Prostate gland (tissue), 2 donors: ENCODE measurements at regions not wholly inside any gene's neighbourhood (a gene's known extent, or its start where the extent isn't known, plus 50 kb on each side); places are given as distances from the start of the nearest gene placed in this dataset.

Experiments used
- DNase-seq: peaks from one replicate; pipeline ENCODE4 v3.0.0-alpha.2; 2019; ENCODE audit warnings: low spot score
- H3K27ac ChIP-seq, 2 donors: fragments of 200-600 bp; sonication (generic); 2 replicates each; pipeline ENCODE4 v1.5.1; 2017 to 2019
- H3K27me3 ChIP-seq: fragments of 200-600 bp; sonication (generic); replicated peaks from 2 replicates; pipeline ENCODE4 v1.5.1; 2019; ENCODE audit not compliant: insufficient read depth
- H3K36me3 ChIP-seq, 2 donors: fragments of 200-600 bp; sonication (generic); 1 replicate in 1 of 2; 2 replicates in 1 of 2; pipeline versions ENCODE4 v1.5.1 to v1.8.1; 2017 to 2019
- H3K4me1 ChIP-seq: fragments of 200-600 bp; sonication (generic); replicated peaks from 2 replicates; pipeline ENCODE4 v1.5.1; 2019
- H3K4me3 ChIP-seq, 2 donors: fragments of 200-600 bp; sonication (generic); 2 replicates each; pipeline ENCODE4 v1.5.1; 2017 to 2019
- H3K9me3 ChIP-seq: fragments of 200-600 bp; sonication (generic); 2 replicates; pipeline ENCODE4 v1.5.1; 2017
- CTCF ChIP-seq, 4 experiments: fragments of 200-600 bp in 2 of 4; fragments of 450-650 bp in 2 of 4; sonication (generic) in 2 of 4; IDR thresholded peaks; 1 replicate in 3 of 4; 2 replicates in 1 of 4; pipeline ENCODE4 v1.5.1; 2016 to 2019; ENCODE audit warnings: antibody characterized with exemption in 4 of 4, mild to moderate bottlenecking in 2 of 4, moderate library complexity in 2 of 4
- POLR2A ChIP-seq: fragments of 450-650 bp; IDR thresholded peaks from one replicate; pipeline ENCODE4 v1.6.1; 2016; ENCODE audit warnings: antibody characterized with exemption, mild to moderate bottlenecking
- POLR2AphosphoS5 ChIP-seq: sonication (generic); formaldehyde crosslinking; IDR thresholded peaks from one replicate; pipeline ENCODE4 v1.6.1; 2017; ENCODE audit warnings: antibody characterized with exemption
- WGBS: methylation state at CpG from one replicate; pipeline ENCODE4 v1.1.5; 2018; 5-methylcytosine and 5-hydroxymethylcytosine counted together
- intact Hi-C: fragments of 100-400 bp; cut with DNase I; formaldehyde crosslinking; loops from one replicate; pipeline ENCODE4 v1.14.2; 2022

- intact Hi-C loops = no loop called here
- no peak for TF ChIP-seq POLR2AphosphoS5
- no peak for TF ChIP-seq CTCF (IDR thresholded peaks at IDR 0.05)
- TF ChIP-seq POLR2A = no peak
- H3K27me3 ChIP-seq = no peaks in the 10 kb centered on the region
Observed at GRCh38 chr14:41498959-41499358, 107.7 kb upstream of the LRFN5 start.

GRCh38 chr14:41490323-41490722 is 116.4 kb upstream of the LRFN5 start:
- Histone ChIP-seq H3K27me3 (no peaks in the 10 kb centered on the region), H3K9me3 (no peaks in the 10 kb centered on the region), H3K4me1 (no peaks in the 10 kb centered on the region), H3K27ac (no peak overlapping the region), H3K36me3 (no peaks in the 10 kb centered on the region), H3K4me3 (no peak overlapping the region)
- intact Hi-C loops = no loop called here
- WGBS = 52% methylated on average over 2 of the region's 2 CpGs
- no peak for DNase-seq
- TF ChIP-seq POLR2AphosphoS5 (no peak), CTCF (IDR thresholded peaks at IDR 0.05) (no peak), POLR2A (no peak)

More at GRCh38 chr14:41498959-41499358, 107.7 kb upstream of the LRFN5 start:
- no peak for DNase-seq
- H3K4me1 ChIP-seq = no peaks in the 10 kb centered on the region
- H3K9me3 ChIP-seq = no peaks in the 10 kb centered on the region
- no peaks in the 10 kb centered on the region for H3K36me3 ChIP-seq
- no peak overlapping the region for H3K4me3 ChIP-seq
- H3K27ac ChIP-seq = no peak overlapping the region
- WGBS = 97% methylated on average over 2 of the region's 2 CpGs

GRCh38 chr14:41489315-41489972 is 117.2 kb upstream of the LRFN5 start:
- H3K4me3 ChIP-seq = no peak overlapping the region
- no peaks in the 10 kb centered on the region for H3K4me1 ChIP-seq
- no peak for TF ChIP-seq CTCF (IDR thresholded peaks at IDR 0.05)
- TF ChIP-seq POLR2A = no peak
- no peak for TF ChIP-seq POLR2AphosphoS5
- intact Hi-C loops = no loop called here
- no peaks in the 10 kb centered on the region for H3K27me3 ChIP-seq
- no peaks in the 10 kb centered on the region for H3K36me3 ChIP-seq
- no peak for DNase-seq
- H3K27ac ChIP-seq = no peak overlapping the region
- H3K9me3 ChIP-seq = no peaks in the 10 kb centered on the region

GRCh38 chr14:41488401-41488800 is 118.3 kb upstream of the LRFN5 start:
- H3K27me3 ChIP-seq = no peaks in the 10 kb centered on the region
- TF ChIP-seq CTCF (IDR thresholded peaks at IDR 0.05) (no peak), POLR2AphosphoS5 (no peak), POLR2A (no peak)
- intact Hi-C loops = no loop called here
- H3K9me3 ChIP-seq = no peaks in the 10 kb centered on the region
- H3K27ac ChIP-seq = no peak overlapping the region
- 100% methylated on average over 1 of the region's 1 CpG for WGBS
- no peak overlapping the region for H3K4me3 ChIP-seq
- no peaks in the 10 kb centered on the region for H3K36me3 ChIP-seq
- DNase-seq = no peak
- no peaks in the 10 kb centered on the region for H3K4me1 ChIP-seq

- no peaks in the 10 kb centered on the region for H3K36me3 ChIP-seq
- no peaks in the 10 kb centered on the region for H3K27me3 ChIP-seq
- intact Hi-C loops = no loop called here
- H3K4me3 ChIP-seq = no peak overlapping the region
- H3K27ac ChIP-seq = no peak overlapping the region
- DNase-seq = no peak
- TF ChIP-seq CTCF (IDR thresholded peaks at IDR 0.05) (no peak), POLR2A (no peak), POLR2AphosphoS5 (no peak)
- no peaks in the 10 kb centered on the region for H3K9me3 ChIP-seq
- H3K4me1 ChIP-seq = no peaks in the 10 kb centered on the region
Observed at GRCh38 chr14:41482861-41483260, 123.8 kb upstream of the LRFN5 start.
